PC-3 (cell line): ENCODE measurements at regions not wholly inside any gene's neighbourhood (a gene's known extent, or its start where the extent isn't known, plus 50 kb on each side); places are given as distances from the start of the nearest gene placed in this dataset.

Experiments
- CTCF ChIP-seq: fragments of 300-600 bp; sonication (generic); conservative IDR thresholded peaks from 2 replicates; pipeline ENCODE4 v1.5.1; 2017; ENCODE audit warnings: antibody characterized with exemption, low read depth, mild to moderate bottlenecking, low read length
- EZH2 ChIP-seq: fragments of 300-600 bp; sonication (generic); IDR thresholded peaks from one replicate; pipeline ENCODE4 v1.6.1; 2017; ENCODE audit warnings: antibody characterized with exemption, mild to moderate bottlenecking, low read length; ENCODE audit not compliant: unreplicated experiment
- EZH2phosphoT487 ChIP-seq: fragments of 300-600 bp; sonication (generic); IDR thresholded peaks from 2 replicates; pipeline ENCODE4 v1.6.1; 2018; ENCODE audit warnings: mild to moderate bottlenecking, antibody characterized with exemption, low read length, borderline replicate concordance

- TF ChIP-seq CTCF = no peak
- no peak for TF ChIP-seq EZH2
- TF ChIP-seq EZH2phosphoT487 = no peak
These were observed 863.1 kb downstream of the RNF144A start for GRCh38 chr2:7780321-7780720.
